ENCODE measurements at regions not wholly inside any gene's neighbourhood (a gene's known extent, or its start where the extent isn't known, plus 50 kb on each side); places are given as distances from the start of the nearest gene placed in this dataset.
A peak's percentile ranks its signal among the peaks of the same experiment; 100 is the strongest.

GRCh38 chr18:77884454-77884853 is 634.8 kb downstream of the GALR1 start:
- TF ChIP-seq, protein P1, sequence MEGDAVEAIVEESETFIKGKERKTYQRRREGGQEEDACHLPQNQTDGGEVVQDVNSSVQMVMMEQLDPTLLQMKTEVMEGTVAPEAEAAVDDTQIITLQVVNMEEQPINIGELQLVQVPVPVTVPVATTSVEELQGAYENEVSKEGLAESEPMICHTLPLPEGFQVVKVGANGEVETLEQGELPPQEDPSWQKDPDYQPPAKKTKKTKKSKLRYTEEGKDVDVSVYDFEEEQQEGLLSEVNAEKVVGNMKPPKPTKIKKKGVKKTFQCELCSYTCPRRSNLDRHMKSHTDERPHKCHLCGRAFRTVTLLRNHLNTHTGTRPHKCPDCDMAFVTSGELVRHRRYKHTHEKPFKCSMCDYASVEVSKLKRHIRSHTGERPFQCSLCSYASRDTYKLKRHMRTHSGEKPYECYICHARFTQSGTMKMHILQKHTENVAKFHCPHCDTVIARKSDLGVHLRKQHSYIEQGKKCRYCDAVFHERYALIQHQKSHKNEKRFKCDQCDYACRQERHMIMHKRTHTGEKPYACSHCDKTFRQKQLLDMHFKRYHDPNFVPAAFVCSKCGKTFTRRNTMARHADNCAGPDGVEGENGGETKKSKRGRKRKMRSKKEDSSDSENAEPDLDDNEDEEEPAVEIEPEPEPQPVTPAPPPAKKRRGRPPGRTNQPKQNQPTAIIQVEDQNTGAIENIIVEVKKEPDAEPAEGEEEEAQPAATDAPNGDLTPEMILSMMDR (IDR thresholded peaks at IDR 0.05): no peak
- DNase-seq (ENCODE audit: low spot score) (no peak), ATAC-seq (ENCODE audit: low FRiP score) (no peak)

DNA sequence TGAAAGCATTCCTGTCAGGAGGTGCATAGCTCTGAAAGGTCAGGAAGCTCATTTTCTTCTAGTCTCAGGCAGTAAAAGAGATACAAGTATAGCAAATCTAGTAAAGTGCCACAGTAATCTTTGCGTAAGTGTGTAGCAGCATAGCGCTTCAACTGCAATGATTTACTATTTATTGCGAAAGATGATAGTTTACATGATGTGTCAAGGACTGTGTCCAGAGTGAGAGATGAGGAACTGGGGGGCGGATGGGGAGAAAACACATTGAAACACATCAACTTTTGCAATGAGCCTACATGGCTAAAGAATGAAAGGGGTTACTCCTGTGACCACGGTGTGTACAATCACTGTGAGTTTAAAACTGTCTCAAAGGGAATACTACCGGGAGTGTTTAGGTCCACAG is 644.4 kb downstream of the GALR1 start:
- ATAC-seq (ENCODE audit: low FRiP score) (no peak), DNase-seq (ENCODE audit: low spot score) (no peak)
- TF ChIP-seq, protein P1 (IDR thresholded peaks at IDR 0.05): no peak

DNA sequence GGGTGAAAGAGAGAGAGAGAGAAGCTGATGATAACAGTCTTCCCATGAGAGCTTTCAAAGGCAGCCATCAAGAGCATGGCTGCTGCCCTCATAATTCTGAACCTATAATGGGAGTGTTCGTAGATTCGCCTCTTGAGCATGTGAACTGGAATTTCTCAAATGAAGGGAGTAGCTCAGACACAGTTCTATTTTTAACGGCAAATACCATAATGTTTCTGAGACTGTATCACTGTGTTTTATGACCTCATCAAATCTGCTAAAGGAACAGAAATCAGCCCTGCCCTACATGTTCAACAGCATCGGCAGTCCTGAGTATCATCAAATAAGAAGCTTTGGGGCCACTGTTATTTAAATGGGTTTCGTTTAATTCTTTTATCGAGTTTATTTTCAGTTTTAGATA is 645.6 kb downstream of the GALR1 start:
- no peak for ATAC-seq (ENCODE audit: low FRiP score)
- TF ChIP-seq, protein P1 (IDR thresholded peaks at IDR 0.05): no peak
- no peak for DNase-seq (ENCODE audit: low spot score)

DNA sequence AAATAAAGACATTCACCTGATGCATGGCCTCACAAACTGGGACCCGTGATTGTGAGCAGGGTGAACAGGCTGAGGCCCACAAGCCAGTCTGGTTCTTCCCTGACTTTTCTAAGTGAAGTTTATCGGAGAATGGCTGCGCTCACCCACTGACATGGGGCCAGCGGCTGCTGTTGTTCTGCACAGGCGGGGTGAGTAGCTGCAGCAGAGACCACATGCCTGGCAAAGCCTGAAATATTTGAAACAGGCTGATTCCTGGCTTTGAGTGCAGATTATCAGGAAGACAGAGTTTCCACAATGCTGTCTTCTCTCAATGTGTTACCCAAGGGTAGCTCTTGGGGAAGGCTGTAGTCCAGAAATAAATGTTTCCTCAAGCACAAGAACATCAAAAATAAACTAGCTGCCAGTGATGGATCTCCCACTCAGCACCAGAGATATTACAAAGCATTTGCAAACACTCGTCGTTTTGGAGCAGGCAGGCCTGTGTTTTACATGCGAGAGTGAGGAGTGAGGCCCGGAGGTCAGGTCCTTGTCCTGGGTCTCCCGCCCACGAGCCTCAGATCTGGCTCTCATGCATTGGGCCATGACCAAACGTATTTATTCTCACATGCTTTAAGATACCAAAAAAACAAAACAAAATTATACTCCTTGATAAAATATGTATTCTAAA is 647.1 kb downstream of the GALR1 start:
- TF ChIP-seq, protein P1 (IDR thresholded peaks at IDR 0.05): no peak
- ATAC-seq (ENCODE audit: low FRiP score) (no peak), DNase-seq (ENCODE audit: low spot score) (no peak)

DNA sequence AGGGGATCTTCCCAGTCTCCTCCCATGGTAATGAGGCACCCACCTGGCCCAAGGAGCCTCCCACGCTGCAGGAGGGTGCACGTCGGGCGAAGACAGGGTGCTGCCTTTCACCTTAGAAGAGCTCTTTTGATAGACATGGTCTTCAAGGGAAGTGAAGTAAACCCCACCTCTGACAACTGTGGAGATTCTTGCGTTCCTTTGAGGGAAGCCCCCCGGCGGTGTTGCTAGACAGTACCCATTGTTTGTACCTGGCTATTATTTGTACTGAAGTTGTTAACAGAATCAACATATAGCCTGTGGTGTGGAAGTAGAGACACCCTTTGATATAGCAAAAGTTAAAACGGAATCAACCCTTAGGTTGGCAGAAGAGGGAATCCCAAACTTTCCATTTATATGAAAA is 648.0 kb downstream of the GALR1 start:
- TF ChIP-seq, protein P1 (IDR thresholded peaks at IDR 0.05): no peak
- no peak for DNase-seq (ENCODE audit: low spot score)
- no peak for ATAC-seq (ENCODE audit: low FRiP score)

- TF ChIP-seq, protein P1 (IDR thresholded peaks at IDR 0.05): peak in 1 of 3 donors; percentile 69
- ATAC-seq (ENCODE audit: low FRiP score): peak; percentile 96
- no peak for DNase-seq (ENCODE audit: low spot score)
Measured at GRCh38 chr18:77899972-77900754, 650.5 kb downstream of the GALR1 start.

GRCh38 chr18:77905011-77905410 is 655.4 kb downstream of the GALR1 start:
- TF ChIP-seq, protein P1 (IDR thresholded peaks at IDR 0.05): no peak
- no peak for DNase-seq (ENCODE audit: low spot score)
- ATAC-seq (ENCODE audit: low FRiP score): no peak

Measured in omental fat pad (tissue), 3 donors.